GM18519 (cell line): ENCODE measurements at regions not wholly inside any gene's neighbourhood (a gene's known extent, or its start where the extent isn't known, plus 50 kb on each side); places are given as distances from the start of the nearest gene placed in this dataset.

Source experiments
- ATAC-seq: cut with Tn5 transposase; IDR thresholded peaks from one replicate; pipeline ENCODE4 v1.9.1; 2021; ENCODE audit warnings: mild to moderate bottlenecking, moderate library complexity; ENCODE audit not compliant: unreplicated experiment, low FRiP score

- ATAC-seq = no peak
Measured at GRCh38 chr22:48464246-48464645, 1363.4 kb downstream of the BRD1 start.

GRCh38 chr22:48459859-48460823 is 1367.5 kb downstream of the BRD1 start:
- no peak for ATAC-seq

GRCh38 chr22:48459259-48459658 is 1368.4 kb downstream of the BRD1 start:
- no peak for ATAC-seq

- no peak for ATAC-seq
Measured at GRCh38 chr22:48456449-48456848, 1371.2 kb downstream of the BRD1 start.

- ATAC-seq = no peak
Measured at GRCh38 chr22:48453751-48454485, 1373.8 kb downstream of the BRD1 start.

- ATAC-seq = no peak
Measured at GRCh38 chr22:48453171-48453570, 1374.5 kb downstream of the BRD1 start.

GRCh38 chr22:48452766-48453165 is 1374.9 kb downstream of the BRD1 start:
- ATAC-seq = no peak

- ATAC-seq = no peak
Measured at GRCh38 chr22:48451891-48452290, 1375.8 kb downstream of the BRD1 start.

- no peak for ATAC-seq
Measured at GRCh38 chr22:48450188-48450825, 1377.4 kb downstream of the BRD1 start.

- no peak for ATAC-seq
Measured at GRCh38 chr22:48449466-48450187, 1378.0 kb downstream of the BRD1 start.

GRCh38 chr22:48448821-48449220 is 1378.9 kb downstream of the BRD1 start:
- no peak for ATAC-seq

- no peak for ATAC-seq
Measured at GRCh38 chr22:48445113-48445827, 1382.4 kb downstream of the BRD1 start.

GRCh38 chr22:48444320-48445112 is 1383.2 kb downstream of the BRD1 start:
- no peak for ATAC-seq

GRCh38 chr22:48443680-48444079 is 1384.0 kb downstream of the BRD1 start:
- no peak for ATAC-seq

- no peak for ATAC-seq
Measured at GRCh38 chr22:48442663-48443062, 1385.0 kb downstream of the BRD1 start.

- ATAC-seq = no peak
Measured at GRCh38 chr22:48441553-48441850, 1386.2 kb downstream of the BRD1 start.

- no peak for ATAC-seq
Measured at GRCh38 chr22:48440673-48441552, 1386.8 kb downstream of the BRD1 start.

- no peak for ATAC-seq
Measured at GRCh38 chr22:48440176-48440575, 1387.5 kb downstream of the BRD1 start.
